ENCODE measurements at regions not wholly inside any gene's neighbourhood (a gene's known extent, or its start where the extent isn't known, plus 50 kb on each side); places are given as distances from the start of the nearest gene placed in this dataset.

DNA sequence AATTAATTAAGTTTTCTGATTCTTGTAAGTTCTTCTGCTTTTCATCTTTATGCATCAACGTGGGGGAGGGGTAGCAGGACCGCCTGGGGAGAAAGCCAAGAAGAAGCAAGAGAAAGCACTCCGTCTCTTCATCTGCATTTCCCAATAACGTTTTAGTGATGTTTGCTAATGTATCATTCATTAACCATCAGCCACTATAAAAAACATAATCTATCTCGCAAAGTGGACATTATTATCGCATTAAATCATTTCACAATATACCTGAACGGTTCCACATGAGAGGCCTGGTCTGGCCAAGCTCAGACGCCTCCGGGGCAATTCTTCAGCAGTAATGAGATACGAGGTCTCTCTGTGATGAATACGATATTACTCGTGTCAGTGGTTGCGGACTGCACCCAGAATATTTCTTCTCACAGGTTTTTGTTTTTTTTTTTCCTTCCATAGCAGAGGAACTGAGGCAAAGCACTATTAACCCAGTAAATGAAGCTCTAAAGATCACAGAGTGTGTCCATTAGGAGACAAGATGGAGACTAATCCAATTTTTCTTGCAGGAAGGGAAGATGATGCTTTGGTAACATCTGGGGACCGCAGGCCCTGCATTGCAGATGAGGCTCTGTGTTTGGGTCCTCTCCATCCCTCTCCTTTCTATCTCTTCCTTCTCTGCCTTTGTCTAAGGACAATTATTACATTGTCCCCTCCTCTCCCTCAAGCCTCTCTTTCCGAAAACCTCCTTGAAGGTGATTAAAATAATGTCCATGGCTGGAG, 156.1 kb downstream of the SLC35B3 start:
- TF ChIP-seq, protein P1, sequence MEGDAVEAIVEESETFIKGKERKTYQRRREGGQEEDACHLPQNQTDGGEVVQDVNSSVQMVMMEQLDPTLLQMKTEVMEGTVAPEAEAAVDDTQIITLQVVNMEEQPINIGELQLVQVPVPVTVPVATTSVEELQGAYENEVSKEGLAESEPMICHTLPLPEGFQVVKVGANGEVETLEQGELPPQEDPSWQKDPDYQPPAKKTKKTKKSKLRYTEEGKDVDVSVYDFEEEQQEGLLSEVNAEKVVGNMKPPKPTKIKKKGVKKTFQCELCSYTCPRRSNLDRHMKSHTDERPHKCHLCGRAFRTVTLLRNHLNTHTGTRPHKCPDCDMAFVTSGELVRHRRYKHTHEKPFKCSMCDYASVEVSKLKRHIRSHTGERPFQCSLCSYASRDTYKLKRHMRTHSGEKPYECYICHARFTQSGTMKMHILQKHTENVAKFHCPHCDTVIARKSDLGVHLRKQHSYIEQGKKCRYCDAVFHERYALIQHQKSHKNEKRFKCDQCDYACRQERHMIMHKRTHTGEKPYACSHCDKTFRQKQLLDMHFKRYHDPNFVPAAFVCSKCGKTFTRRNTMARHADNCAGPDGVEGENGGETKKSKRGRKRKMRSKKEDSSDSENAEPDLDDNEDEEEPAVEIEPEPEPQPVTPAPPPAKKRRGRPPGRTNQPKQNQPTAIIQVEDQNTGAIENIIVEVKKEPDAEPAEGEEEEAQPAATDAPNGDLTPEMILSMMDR (IDR thresholded peaks at IDR 0.05; ENCODE audit: low read length) = no peak
- TF ChIP-seq EZH2 (optimal IDR thresholded peaks at IDR 0.05; ENCODE audit: low read depth, low read length) = no peak
